Mesodermal cell (in vitro differentiated cells): ENCODE measurements at regions not wholly inside any gene's neighbourhood (a gene's known extent, or its start where the extent isn't known, plus 50 kb on each side); places are given as distances from the start of the nearest gene placed in this dataset.

Experiments used
- H3K27ac ChIP-seq: 2 replicates; pipeline ENCODE4 v1.7.0; 2013; ENCODE audit warnings: mild to moderate bottlenecking, low read depth, low read length, moderate library complexity; ENCODE audit not compliant: severe bottlenecking
- H3K36me3 ChIP-seq: 2 replicates; pipeline ENCODE4 v1.7.1; 2013; ENCODE audit warnings: mild to moderate bottlenecking, low read length, moderate library complexity; ENCODE audit not compliant: control insufficient read depth, insufficient read depth
- H3K4me1 ChIP-seq: one replicate; pipeline ENCODE4 v1.7.1; 2013; ENCODE audit warnings: mild to moderate bottlenecking, low read length; ENCODE audit not compliant: insufficient read depth, control insufficient read depth, poor library complexity, severe bottlenecking
- H3K4me3 ChIP-seq: 2 replicates; pipeline ENCODE4 v1.7.0; 2013; ENCODE audit warnings: low read length, control low read depth, mild to moderate bottlenecking; ENCODE audit not compliant: insufficient read depth, poor library complexity, severe bottlenecking; ENCODE audit errors: extremely low read depth
- H3K9me3 ChIP-seq: 2 replicates; pipeline ENCODE4 v1.7.1; 2013; ENCODE audit warnings: mild to moderate bottlenecking, low read length, moderate library complexity; ENCODE audit not compliant: control insufficient read depth
- WGBS, 2 experiments: methylation state at CpG; one replicate each; pipeline ENCODE4 v1.1.5; 2013; ENCODE audit warnings: missing lambda C conversion rate in 2 of 2; ENCODE audit not compliant: insufficient coverage in 2 of 2; 5-methylcytosine and 5-hydroxymethylcytosine counted together

DNA sequence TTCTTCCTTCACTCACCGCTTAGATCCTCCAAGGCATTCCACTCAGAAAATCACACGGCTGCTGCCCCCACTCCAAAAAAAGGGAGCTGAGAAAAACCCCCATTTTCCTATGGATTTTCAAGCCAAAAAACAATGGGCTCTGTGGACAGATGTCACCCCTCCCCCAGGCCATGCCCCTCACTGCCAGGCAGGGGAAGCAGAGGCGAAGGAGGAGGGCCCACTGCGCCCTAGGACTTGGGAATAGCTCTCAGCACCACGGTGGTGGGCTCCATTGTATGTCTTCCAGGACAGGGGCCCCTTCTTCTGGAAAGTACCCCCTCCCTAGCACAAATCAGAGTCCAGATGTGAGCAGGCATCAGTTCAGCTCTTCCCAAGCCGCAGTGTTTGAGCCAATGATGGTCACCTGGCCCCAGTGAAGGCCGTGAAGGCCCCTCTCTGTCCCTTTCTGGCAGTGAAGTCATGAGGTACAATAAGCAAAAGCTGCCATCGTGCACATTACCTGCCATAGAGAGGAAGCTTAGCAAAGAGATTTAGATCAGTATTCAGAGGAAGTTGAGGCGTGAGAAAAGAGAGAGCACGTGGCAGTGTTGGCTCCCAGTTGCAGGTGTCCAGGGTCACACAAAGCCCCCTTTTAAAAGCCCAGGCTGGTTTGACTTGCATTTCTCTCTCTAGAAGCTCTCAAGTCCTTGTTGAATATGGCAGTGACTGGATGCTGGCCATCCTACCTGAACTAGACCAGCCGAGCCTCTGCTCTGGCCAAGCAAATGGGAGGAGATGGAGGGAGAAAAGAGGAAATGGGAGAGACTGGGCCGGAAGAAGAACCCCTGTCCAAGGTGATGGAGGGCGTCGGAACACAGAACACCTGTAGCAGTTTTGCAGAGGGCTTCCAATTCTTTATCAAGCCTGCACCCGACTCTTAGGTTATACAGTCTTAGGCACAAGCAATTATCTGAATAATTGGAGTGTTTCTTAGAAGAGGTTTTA, 149.0 kb downstream of the TOMM20 start:
- no peak overlapping the region for H3K27ac ChIP-seq
- peaks cover 69% of the 10 kb centered on the region for H3K4me1 ChIP-seq
- H3K4me3 ChIP-seq, result no peak overlapping the region
- no peaks in the 10 kb centered on the region for H3K9me3 ChIP-seq
- WGBS, 2 experiments, result 90 to 93% methylated on average over 11 to 15 of the region's 15 CpGs
- H3K36me3 ChIP-seq, result no peaks in the 10 kb centered on the region

DNA sequence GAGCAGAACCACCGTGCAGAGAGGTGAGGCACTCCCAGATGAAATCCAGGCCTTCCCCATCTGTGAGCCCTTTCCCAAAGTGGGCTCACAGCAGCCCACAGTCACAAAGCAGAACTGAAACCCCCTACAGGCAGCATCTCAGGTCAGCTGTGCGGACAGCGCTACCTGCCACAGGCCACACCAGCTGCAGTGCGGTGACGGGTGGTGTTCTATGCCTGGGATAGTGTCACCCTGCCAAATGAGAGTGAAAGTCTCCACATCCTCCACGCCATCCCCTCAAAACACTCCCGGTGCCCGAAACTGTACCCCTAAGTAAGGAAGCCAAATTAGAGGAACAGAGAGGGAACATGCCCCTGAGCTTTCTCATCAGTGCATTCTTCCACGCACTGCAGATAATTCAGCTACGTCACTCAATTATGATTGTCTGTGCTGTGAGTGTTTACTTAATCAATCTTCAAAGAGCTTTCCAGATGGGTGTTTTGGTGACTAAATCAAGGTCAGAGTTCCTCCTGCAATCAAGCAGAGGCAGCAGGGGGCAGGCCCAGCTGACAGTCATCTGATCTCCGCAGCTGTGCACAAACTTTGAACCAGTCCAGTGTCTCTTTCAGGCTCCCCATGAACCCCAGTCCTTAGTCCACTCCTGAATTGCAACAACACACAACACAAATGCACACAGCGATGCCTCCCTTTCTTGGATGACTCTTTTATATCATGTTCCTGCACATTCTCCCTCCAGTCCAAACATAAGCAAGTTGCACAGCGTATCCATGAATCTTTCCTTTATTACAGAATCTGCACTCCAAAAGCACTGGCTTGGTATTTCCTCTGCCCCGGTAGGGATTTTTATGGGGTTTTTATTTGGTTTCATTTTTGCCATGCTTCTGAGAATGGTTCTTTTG, 150.0 kb downstream of the TOMM20 start:
- H3K36me3 ChIP-seq, result no peaks in the 10 kb centered on the region
- 87 to 91% methylated on average over 7 to 10 of the region's 14 CpGs for WGBS, 2 experiments
- H3K27ac ChIP-seq, result peak overlapping the region; percentile 62
- no peak overlapping the region for H3K4me3 ChIP-seq
- no peaks in the 10 kb centered on the region for H3K9me3 ChIP-seq
- peaks cover 69% of the 10 kb centered on the region for H3K4me1 ChIP-seq

DNA sequence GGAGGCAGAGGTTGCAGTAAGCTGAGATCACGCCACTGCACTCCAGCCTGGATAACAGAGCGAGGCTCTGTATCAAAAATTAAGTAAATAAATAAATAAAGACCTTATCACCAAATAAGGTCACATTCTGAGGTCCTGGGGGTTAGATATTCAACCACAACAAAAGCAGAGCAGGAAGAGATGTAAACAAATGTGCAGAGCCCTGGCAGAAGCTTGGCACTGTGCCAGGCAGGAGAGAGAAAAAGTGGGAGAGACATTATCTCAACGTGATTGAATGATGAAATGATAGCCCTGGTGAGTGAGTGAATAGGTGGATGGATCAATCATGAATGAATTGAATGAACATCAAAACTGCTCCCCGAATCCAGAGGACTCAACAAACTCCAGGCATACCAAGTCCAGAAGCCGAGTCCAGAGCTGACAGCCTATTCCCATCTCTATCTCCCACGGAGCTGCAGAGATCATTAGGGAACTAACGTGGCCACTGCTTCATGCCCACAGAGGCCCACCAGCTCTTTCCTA, 150.7 kb downstream of the TOMM20 start:
- WGBS, 2 experiments, result 89 to 98% methylated on average over 4 to 5 of the region's 7 CpGs
- Histone ChIP-seq H3K36me3 (no peaks in the 10 kb centered on the region), H3K9me3 (no peaks in the 10 kb centered on the region), H3K4me3 (no peak overlapping the region), H3K4me1 (peaks cover 73% of the 10 kb centered on the region), H3K27ac (peak overlapping the region; percentile 62)

DNA sequence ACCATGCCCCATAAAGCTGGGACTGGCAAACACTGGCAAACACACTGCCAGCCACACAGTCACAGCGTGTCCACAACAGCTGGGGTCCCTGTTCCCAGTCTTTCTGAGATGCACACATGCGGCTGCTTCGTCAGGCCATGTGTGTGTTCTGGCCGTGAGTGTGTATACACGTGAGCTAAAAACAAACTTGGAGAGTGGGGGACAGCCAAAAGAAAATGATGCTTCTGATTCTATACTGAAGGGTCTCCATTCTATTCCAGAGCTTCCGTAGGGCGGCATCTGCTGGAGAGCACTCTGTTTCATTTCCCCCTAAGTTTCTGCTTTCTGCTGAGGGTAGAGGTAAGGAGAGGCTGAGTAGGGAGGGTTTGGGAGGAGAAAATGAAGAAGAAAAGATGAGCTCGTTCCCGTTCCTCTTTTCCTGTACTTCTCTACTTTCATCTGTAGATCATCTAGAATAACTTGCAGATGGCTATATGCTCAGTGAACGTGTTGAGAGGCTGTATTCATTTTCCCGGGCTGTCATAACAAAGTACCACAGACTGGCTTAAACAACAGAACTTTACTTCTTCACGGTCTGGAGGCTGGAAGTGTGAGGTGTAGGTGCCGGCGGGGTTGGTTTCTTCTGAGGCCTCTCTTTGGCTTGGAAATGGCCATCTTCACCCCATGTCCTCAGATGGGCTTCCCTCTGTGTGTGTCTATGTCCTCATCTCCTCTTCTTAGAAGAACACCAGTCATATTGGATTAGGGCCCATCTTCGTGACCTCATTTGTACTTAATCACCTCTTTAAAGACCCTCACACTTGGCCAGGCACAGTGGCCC, 151.6 kb downstream of the TOMM20 start:
- Histone ChIP-seq H3K4me3 (no peak overlapping the region), H3K9me3 (no peaks in the 10 kb centered on the region), H3K36me3 (no peaks in the 10 kb centered on the region), H3K27ac (peak overlapping the region; percentile 42), H3K4me1 (peaks cover 77% of the 10 kb centered on the region)
- WGBS, 2 experiments, result 95 to 98% methylated on average over 6 to 13 of the region's 15 CpGs

GRCh38 chr1:234975941-234976860, 152.4 kb downstream of the TOMM20 start:
- 89 to 93% methylated on average over 10 to 11 of the region's 11 CpGs for WGBS, 2 experiments
- Histone ChIP-seq H3K9me3 (no peaks in the 10 kb centered on the region), H3K4me1 (peaks cover 85% of the 10 kb centered on the region), H3K27ac (peak overlapping the region; percentile 94), H3K36me3 (no peaks in the 10 kb centered on the region), H3K4me3 (no peak overlapping the region)

- H3K4me1 ChIP-seq, result peaks cover 85% of the 10 kb centered on the region
Measured at GRCh38 chr1:234975122-234975940, 153.3 kb downstream of the TOMM20 start.

GRCh38 chr1:234973426-234974250, 155.0 kb downstream of the TOMM20 start:
- H3K4me1 ChIP-seq, result peaks cover 80% of the 10 kb centered on the region
- H3K9me3 ChIP-seq, result no peaks in the 10 kb centered on the region
- H3K36me3 ChIP-seq, result no peaks in the 10 kb centered on the region
- 95% methylated on average over 5 to 10 of the region's 10 CpGs for WGBS, 2 experiments
- no peak overlapping the region for H3K4me3 ChIP-seq
- peak overlapping the region; percentile 94 for H3K27ac ChIP-seq

More at GRCh38 chr1:234975122-234975940, 153.3 kb downstream of the TOMM20 start:
- 72 to 76% methylated on average over 10 of the region's 11 CpGs for WGBS, 2 experiments
- no peak overlapping the region for H3K4me3 ChIP-seq
- H3K27ac ChIP-seq, result peak overlapping the region; percentile 94
- H3K36me3 ChIP-seq, result no peaks in the 10 kb centered on the region
- H3K9me3 ChIP-seq, result no peaks in the 10 kb centered on the region

GRCh38 chr1:234972411-234973191, 156.0 kb downstream of the TOMM20 start:
- Histone ChIP-seq H3K36me3 (no peaks in the 10 kb centered on the region), H3K4me3 (no peak overlapping the region), H3K4me1 (peaks cover 71% of the 10 kb centered on the region), H3K9me3 (no peaks in the 10 kb centered on the region), H3K27ac (no peak overlapping the region)
- WGBS, 2 experiments, result 80 to 86% methylated on average over 12 to 17 of the region's 19 CpGs
